Stimulated activated CD4-positive, alpha-beta T cell treated with anti-CD3 and anti-CD28 coated beads, Interleukin-4, amount 100 ng/mL, for 24 hours (primary cell): ENCODE measurements at regions not wholly inside any gene's neighbourhood (a gene's known extent, or its start where the extent isn't known, plus 50 kb on each side); places are given as distances from the start of the nearest gene placed in this dataset.
"Not testable (repeated sequence)": the region's sequence is repeated elsewhere in the genome, so short reads cannot be mapped to it uniquely, and the experiment has no call there.

Source experiments
- DNase-seq: peaks from one replicate; pipeline ENCODE4 v3.0.0-alpha.2; 2020

DNA sequence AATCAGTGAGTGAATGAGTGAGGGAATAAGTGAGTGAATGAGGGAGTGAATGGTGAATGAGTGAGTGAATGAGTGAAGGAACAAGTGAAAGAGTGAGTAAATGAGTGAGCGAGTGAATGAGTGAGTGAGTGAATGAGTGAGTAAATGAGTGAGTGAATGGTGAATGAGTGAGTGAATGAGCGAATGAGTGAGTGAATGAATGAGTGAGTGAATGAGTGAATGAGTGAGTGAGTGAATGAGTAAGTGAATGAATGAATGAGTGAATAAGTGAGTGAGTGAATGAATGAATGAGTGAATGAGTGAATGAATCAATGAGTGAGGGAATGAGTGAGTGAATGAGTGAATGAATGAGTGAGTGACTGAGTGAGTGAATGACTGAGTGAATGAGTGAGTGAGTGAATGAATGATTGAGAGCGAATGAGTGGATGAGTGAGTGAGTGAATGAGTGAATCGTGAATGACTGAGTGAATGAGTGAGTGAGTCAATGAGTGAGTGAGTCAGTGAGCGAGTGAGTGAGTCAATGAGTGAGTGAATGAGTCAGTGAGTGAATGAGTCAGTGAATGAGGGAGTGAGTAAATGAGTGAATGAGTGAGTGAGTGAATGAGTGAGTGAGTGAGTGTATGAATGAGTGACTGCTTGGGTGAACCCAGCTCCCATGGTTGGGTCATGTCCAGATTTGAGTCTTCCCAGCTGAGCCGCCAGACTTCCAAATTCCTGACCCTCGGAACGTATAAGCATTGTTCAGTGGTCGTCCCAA lies 133.0 kb downstream of the NPIPB11 start:
- not testable (repeated sequence) for DNase-seq

DNA sequence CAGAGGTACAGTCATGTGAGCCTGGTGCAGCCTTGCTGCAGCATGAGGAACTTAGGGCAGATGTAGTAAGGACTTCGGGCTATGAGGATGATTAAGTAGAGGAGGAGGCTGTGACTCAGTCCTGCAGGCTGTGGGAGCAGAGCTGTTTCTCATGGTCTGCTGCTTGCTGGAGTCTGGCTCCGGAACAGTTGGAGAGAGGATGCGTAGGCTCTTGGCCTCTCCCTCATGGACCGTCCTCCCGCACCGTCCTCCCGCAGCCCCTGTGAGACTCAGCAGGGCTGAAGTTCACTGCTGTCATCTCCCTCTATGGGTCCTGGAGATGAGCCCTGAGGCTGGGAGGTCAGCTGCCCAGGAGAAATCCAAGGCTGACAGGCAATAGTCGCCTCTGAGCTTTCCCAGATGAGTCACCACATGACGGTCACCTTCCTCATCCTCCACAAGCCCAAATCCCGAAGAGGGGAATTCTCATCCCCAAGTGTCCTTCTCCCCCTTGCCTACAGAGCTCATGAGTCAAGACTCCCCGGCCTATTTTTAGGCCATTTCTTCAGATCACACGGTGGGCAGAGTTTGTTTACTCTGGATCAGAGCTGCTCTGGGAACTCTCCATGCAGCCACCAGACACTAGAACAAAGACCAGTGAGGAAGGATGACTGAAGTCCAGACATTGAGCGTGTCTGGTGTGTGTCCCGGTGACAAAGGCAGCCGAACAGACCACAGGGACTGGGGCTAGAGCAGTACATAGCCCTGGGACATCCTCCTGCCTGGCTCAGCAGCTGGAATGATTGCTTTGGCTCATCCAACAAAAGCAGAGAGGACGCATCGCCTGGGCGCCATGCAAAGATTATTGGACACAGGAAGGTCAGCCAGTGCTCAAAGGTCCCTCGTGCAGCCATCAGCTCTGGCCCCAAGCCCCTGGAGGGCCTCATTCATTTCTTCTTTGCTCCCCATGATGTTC lies 134.5 kb downstream of the NPIPB11 start:
- not testable (repeated sequence) for DNase-seq

- not testable (repeated sequence) for DNase-seq
Observed at GRCh38 chr16:29270923-29271322, 135.6 kb downstream of the NPIPB11 start.

- not testable (repeated sequence) for DNase-seq
Observed at GRCh38 chr16:29270033-29270432, 136.5 kb downstream of the NPIPB11 start.

GRCh38 chr16:29269192-29269811 lies 137.2 kb downstream of the NPIPB11 start:
- DNase-seq = not testable (repeated sequence)

GRCh38 chr16:29268785-29269191 lies 137.7 kb downstream of the NPIPB11 start:
- not testable (repeated sequence) for DNase-seq

GRCh38 chr16:29268348-29268747 lies 138.2 kb downstream of the NPIPB11 start:
- not testable (repeated sequence) for DNase-seq

- DNase-seq = not testable (repeated sequence)
Observed at GRCh38 chr16:29267891-29268290, 138.6 kb downstream of the NPIPB11 start.

- not testable (repeated sequence) for DNase-seq
Observed at GRCh38 chr16:29267055-29267619, 139.4 kb downstream of the NPIPB11 start.

GRCh38 chr16:29266612-29267011 lies 139.9 kb downstream of the NPIPB11 start:
- DNase-seq = not testable (repeated sequence)

- DNase-seq = peak; percentile 19
Observed at GRCh38 chr16:29265255-29265853, 141.2 kb downstream of the NPIPB11 start.

GRCh38 chr16:29264080-29264837 lies 142.3 kb downstream of the NPIPB11 start:
- DNase-seq = not testable (repeated sequence)

- DNase-seq = not testable (repeated sequence)
Observed at GRCh38 chr16:29262725-29263124, 143.8 kb downstream of the NPIPB11 start.

DNA sequence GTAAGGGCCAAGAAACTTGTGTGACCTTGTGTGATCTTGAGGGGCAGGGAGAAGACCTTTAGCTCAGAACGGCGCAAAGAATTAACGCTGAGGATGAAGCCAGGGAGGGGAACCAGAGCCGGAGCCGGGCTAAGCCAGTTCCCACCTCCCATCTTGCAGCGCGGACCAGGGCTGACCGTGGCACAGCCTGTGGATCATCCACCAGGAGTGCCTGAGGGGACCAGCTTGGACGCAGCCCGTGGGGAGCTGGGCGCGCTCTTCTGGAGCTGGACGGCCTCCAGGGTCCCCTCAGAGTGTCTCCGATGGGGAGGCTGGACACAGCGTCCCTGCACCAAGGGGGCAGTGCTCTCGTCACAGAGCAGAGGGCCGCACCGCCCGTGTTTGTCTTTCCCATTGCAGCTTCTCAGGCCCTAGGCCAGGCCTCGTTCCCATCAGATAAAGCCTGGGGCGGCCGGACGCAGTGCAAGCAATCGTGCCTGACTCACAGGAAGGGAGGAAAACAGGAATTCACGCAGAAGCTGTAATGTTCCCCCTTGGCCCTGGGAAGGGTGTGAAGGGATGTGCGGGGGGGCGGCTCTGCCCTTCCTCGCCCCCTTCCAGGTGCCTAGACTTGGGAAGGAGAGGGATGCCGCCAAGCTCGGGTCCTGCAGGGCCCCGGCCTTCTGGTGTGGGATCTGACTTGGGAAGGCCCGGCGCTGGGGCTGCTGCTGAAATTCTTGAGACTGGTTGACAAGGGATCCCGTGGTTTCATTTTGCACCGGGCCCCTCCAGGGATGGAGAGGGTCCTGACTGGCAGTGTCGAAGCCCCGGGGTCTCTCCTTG lies 144.9 kb downstream of the NPIPB11 start:
- not testable (repeated sequence) for DNase-seq

GRCh38 chr16:29260683-29261426 lies 145.7 kb downstream of the NPIPB11 start:
- not testable (repeated sequence) for DNase-seq

DNA sequence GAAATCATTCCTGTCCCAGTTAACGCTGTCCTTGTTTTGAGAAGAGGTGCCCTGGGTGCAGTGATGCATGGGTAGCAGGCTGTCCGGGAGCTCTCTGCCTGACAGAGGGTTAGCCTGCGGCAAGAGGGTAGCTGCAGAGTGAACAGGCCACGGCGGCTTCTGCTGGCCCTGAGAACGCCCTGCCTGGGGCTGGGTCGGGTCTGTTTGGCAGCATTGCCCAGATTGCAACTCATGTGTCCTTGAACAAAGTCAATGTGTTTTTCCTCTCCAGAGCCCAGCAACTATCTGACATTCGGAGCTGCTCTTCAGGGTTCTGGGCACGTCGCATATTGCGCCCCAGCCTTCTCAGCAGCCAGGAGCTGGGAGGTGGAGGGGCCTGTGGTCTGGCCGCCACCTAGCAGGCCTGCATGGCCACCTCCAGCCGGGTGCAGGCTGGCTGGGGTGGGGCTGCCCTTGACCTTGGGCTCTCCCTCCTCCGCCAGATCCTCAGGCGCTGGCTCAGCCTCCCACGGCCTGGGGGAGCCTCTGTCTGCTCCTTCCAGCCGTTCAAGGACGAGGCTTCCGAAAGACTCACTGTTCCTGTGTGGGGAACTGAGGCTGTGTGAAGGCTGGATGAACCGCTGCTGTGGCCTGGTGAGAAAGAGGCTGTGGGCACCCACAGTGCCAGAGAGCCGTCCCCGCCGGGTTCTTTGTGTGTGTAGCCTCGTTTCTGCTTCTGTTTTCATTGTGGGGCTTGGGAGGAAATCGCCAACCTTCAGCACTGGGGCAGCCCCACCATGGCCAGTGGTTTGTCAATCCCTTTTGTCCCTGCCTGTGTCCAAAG lies 146.7 kb downstream of the NPIPB11 start:
- DNase-seq = not testable (repeated sequence)

- DNase-seq = not testable (repeated sequence)
Observed at GRCh38 chr16:29258946-29259634, 147.4 kb downstream of the NPIPB11 start.
